SK-N-MC (cell line): ENCODE measurements at regions not wholly inside any gene's neighbourhood (a gene's known extent, or its start where the extent isn't known, plus 50 kb on each side); places are given as distances from the start of the nearest gene placed in this dataset.

Experiments
- EZH2 ChIP-seq: fragments of 200-600 bp; sonication (generic); IDR thresholded peaks from one replicate; pipeline ENCODE4 v1.6.1; 2017; ENCODE audit warnings: antibody characterized with exemption
- FOXP2 ChIP-seq: optimal IDR thresholded peaks from 2 replicates; pipeline ENCODE3; 2011; ENCODE audit warnings: mild to moderate bottlenecking, moderate library complexity; ENCODE audit not compliant: insufficient read depth; ENCODE audit errors: extremely low read length, control extremely low read depth
- POLR2AphosphoS5 ChIP-seq: IDR thresholded peaks from 2 replicates; pipeline ENCODE4 v1.6.1; 2012; ENCODE audit warnings: mild to moderate bottlenecking, low read depth, low read length, borderline replicate concordance

DNA sequence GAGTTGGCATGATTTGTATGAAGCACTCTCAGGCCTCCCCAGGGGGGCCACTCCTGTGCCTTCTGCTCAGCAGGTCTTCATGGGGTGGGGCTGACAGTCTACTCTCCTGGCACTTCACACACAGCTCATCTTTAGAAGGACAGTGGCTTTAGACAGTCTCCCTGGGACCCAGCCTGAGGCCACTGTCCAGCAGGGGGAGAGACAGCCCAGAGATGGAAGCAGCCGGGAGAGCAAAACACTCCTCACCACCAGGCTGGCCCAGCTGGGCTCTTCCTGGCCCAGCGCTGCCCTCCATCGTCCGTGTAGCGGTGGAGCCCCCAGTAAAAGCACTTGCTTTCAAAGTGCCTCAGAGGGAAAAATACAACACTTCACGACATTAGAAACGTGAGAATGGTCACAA, 62.0 kb upstream of the CRHR1 start:
- TF ChIP-seq POLR2AphosphoS5, result no peak
- TF ChIP-seq EZH2, result no peak
- no peak for TF ChIP-seq FOXP2
